ENCODE measurements at regions not wholly inside any gene's neighbourhood (a gene's known extent, or its start where the extent isn't known, plus 50 kb on each side); places are given as distances from the start of the nearest gene placed in this dataset.
A peak's percentile ranks its signal among the peaks of the same experiment; 100 is the strongest.

DNA sequence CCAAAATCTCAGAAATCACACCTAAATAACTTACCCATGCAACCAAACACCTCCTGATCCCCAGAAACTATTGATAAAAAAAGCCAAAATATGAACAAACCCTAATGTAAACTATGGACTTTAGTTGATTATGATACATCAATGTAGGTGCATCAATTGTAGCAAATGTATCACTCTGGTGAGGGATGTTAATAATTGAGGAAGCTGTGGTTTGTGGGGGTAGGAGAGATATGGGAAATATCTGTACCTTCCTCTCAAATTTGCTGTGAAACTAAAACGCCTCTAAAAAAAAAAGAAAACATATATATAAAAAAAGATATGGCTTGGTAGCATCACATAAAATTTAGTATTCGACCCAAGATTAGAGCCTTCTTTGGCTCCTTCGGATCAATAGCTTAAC is 144.3 kb upstream of the CPEB2 start:
- no peak for DNase-seq
- no peak overlapping the region for H3K27ac ChIP-seq
- no peaks in the 10 kb centered on the region for H3K9me3 ChIP-seq (replicated peaks in 1 of 3)
- no peak overlapping the region for H3K4me3 ChIP-seq
- TF ChIP-seq POLR2A (IDR thresholded peaks at IDR 0.05) = no peak
- TF ChIP-seq, protein P1, sequence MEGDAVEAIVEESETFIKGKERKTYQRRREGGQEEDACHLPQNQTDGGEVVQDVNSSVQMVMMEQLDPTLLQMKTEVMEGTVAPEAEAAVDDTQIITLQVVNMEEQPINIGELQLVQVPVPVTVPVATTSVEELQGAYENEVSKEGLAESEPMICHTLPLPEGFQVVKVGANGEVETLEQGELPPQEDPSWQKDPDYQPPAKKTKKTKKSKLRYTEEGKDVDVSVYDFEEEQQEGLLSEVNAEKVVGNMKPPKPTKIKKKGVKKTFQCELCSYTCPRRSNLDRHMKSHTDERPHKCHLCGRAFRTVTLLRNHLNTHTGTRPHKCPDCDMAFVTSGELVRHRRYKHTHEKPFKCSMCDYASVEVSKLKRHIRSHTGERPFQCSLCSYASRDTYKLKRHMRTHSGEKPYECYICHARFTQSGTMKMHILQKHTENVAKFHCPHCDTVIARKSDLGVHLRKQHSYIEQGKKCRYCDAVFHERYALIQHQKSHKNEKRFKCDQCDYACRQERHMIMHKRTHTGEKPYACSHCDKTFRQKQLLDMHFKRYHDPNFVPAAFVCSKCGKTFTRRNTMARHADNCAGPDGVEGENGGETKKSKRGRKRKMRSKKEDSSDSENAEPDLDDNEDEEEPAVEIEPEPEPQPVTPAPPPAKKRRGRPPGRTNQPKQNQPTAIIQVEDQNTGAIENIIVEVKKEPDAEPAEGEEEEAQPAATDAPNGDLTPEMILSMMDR (IDR thresholded peaks at IDR 0.05) = no peak
- WGBS, 4 donors = 84 to 92% (median 92%) methylated on average over 3 of the region's 3 CpGs
- H3K4me1 ChIP-seq (replicated peaks in 1 of 2) = peaks cover 0 to 15% of the 10 kb centered on the region in 2 donors
- intact Hi-C loops (cut with DNase I) = no loop called here
- H3K27me3 ChIP-seq = no peaks in the 10 kb centered on the region
- H3K36me3 ChIP-seq (replicated peaks in 1 of 2) = no peaks in the 10 kb centered on the region

GRCh38 chr4:14862891-14863290 is 139.4 kb upstream of the CPEB2 start:
- DNase-seq = peak in 1 of 7 donors; percentile 62
- TF ChIP-seq, protein P1 (IDR thresholded peaks at IDR 0.05) = no peak
- no peak for TF ChIP-seq POLR2A (IDR thresholded peaks at IDR 0.05)
- Histone ChIP-seq H3K4me3 (no peak overlapping the region), H3K9me3 (replicated peaks in 1 of 3) (no peaks in the 10 kb centered on the region), H3K36me3 (replicated peaks in 1 of 2) (no peaks in the 10 kb centered on the region), H3K27ac (no peak overlapping the region), H3K4me1 (replicated peaks in 1 of 2) (no peaks in the 10 kb centered on the region), H3K27me3 (no peaks in the 10 kb centered on the region)
- 31 to 81% (median 48%) methylated on average over 13 to 33 of the region's 33 CpGs for WGBS, 4 donors
- intact Hi-C loops (cut with DNase I) = loop anchor here in 1 of 2 donors (10.0 kb wide), 1 partner anchor 132 kb away; no protein-coding TSS in a partner anchor

- intact Hi-C loops (cut with DNase I) = loop anchor here in 1 of 2 donors (10.0 kb wide), 1 partner anchor 131 kb away; no protein-coding TSS in a partner anchor
- Histone ChIP-seq H3K4me3 (no peak overlapping the region), H3K4me1 (replicated peaks in 1 of 2) (no peaks in the 10 kb centered on the region), H3K27me3 (no peaks in the 10 kb centered on the region), H3K36me3 (replicated peaks in 1 of 2) (no peaks in the 10 kb centered on the region), H3K9me3 (replicated peaks in 1 of 3) (no peaks in the 10 kb centered on the region), H3K27ac (no peak overlapping the region)
- TF ChIP-seq POLR2A (IDR thresholded peaks at IDR 0.05) = no peak
- DNase-seq = no peak
- 79 to 82% (median 80%) methylated on average over 16 of the region's 16 CpGs for WGBS, 4 donors
Observed at GRCh38 chr4:14863418-14864364, 138.6 kb upstream of the CPEB2 start.

GRCh38 chr4:14864365-14865030 is 137.8 kb upstream of the CPEB2 start:
- Histone ChIP-seq H3K9me3 (replicated peaks in 1 of 3) (no peaks in the 10 kb centered on the region), H3K27ac (no peak overlapping the region), H3K4me1 (replicated peaks in 1 of 2) (no peaks in the 10 kb centered on the region), H3K4me3 (no peak overlapping the region), H3K36me3 (replicated peaks in 1 of 2) (no peaks in the 10 kb centered on the region), H3K27me3 (no peaks in the 10 kb centered on the region)
- TF ChIP-seq, protein P1 (IDR thresholded peaks at IDR 0.05) = no peak
- TF ChIP-seq POLR2A (IDR thresholded peaks at IDR 0.05) = no peak
- DNase-seq = no peak
- intact Hi-C loops (cut with DNase I) = loop anchor here in 1 of 2 donors (10.0 kb wide), 1 partner anchor 130 kb away; no protein-coding TSS in a partner anchor
- 48 to 59% (median 55%) methylated on average over 3 of the region's 3 CpGs for WGBS, 4 donors

Measured in adrenal gland (tissue), 9 donors.